ENCODE measurements at regions not wholly inside any gene's neighbourhood (a gene's known extent, or its start where the extent isn't known, plus 50 kb on each side); places are given as distances from the start of the nearest gene placed in this dataset.

DNA sequence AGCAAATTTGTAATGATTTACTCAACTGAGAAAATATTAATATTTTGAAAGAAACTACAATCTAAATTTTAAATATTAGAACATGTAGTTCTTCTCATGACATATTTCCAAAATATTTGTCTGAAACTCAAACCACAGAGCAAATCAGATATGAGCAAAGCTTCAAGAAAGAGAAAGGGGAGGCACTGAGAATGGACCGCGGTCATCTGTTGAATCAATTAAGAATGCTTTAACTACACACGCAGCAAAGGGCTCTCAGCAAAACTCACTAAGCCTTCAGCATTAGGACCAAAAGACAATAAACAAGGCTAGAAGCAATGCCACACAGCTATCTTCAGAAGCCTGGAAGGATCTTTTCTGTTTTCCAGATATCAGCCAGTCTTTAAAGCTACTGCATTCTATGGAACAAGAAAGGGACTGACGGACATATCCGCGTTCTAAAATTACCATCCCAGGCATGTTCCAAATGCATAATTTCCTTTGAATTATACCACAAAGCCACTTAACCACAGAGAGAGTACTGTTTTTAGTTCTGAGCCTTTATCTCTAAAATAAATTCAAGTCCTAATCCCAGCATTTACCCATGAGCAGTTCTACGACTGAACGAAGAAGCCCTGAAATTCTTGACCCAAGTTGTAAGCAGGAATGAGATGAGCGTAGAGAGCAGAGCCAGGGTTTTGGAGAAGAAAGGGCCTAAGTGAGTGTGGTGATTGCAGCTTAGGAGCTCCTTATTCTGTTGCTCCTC lies 513.5 kb downstream of the AGTPBP1 start:
- no peaks in the 10 kb centered on the region for H3F3A ChIP-seq (ENCODE audit: low read length, unreplicated experiment)
- H3K79me2 ChIP-seq (ENCODE audit: low read length) = no peaks in the 10 kb centered on the region
- intact Hi-C loops (cut with micrococcal nuclease) = no loop called here
- no peaks in the 10 kb centered on the region for H3K9me2 ChIP-seq (replicated peaks; ENCODE audit: low read length)
- no peaks in the 10 kb centered on the region for H3K36me3 ChIP-seq (ENCODE audit: low read depth, low read length)
- no peaks in the 10 kb centered on the region for H3K27me3 ChIP-seq (ENCODE audit: low read length)
- H4K20me1 ChIP-seq (ENCODE audit: low read length) = no peaks in the 10 kb centered on the region
- H3K4me2 ChIP-seq (ENCODE audit: low read length) = no peak overlapping the region
- CTCF ChIA-PET = interaction anchor here (0.6 kb wide), 1 partner anchor 450 kb away, joined by 3 read pairs; no protein-coding TSS in a partner anchor
- no peaks in the 10 kb centered on the region for H3K4me1 ChIP-seq (ENCODE audit: insufficient read depth, low read length)
- H3K27ac ChIP-seq (ENCODE audit: low read length) = no peak overlapping the region
- POLR2A ChIA-PET (ENCODE audit: unreplicated experiment) = no interaction called here
- ATAC-seq (no peak), DNase-seq (no peak)
- no peak for TF ChIP-seq EZH2phosphoT487 (IDR thresholded peaks at IDR 0.05; ENCODE audit: borderline replicate concordance, low read length)
- no peak for TF ChIP-seq EZH2 (IDR thresholded peaks at IDR 0.05; ENCODE audit: low read length, unreplicated experiment)
- no peak for TF ChIP-seq CTCF (conservative IDR thresholded peaks at IDR 0.05; ENCODE audit: low read depth, low read length)
- no TSS peak for BruUV-seq (replicated peaks)
- no peaks in the 10 kb centered on the region for H3K9me3 ChIP-seq (ENCODE audit: low read length)
- H2AFZ ChIP-seq (ENCODE audit: low read length) = no peak overlapping the region
- no peak overlapping the region for H3K4me3 ChIP-seq (ENCODE audit: low read length)
- no peak overlapping the region for H3K9ac ChIP-seq (ENCODE audit: low read length)

GRCh38 chr9:85225180-85225579 lies 516.6 kb downstream of the AGTPBP1 start:
- CTCF ChIA-PET = no interaction called here
- no peak overlapping the region for H3K9ac ChIP-seq (ENCODE audit: low read length)
- POLR2A ChIA-PET (ENCODE audit: unreplicated experiment) = no interaction called here
- H3K4me2 ChIP-seq (ENCODE audit: low read length) = no peak overlapping the region
- DNase-seq = no peak
- intact Hi-C loops (cut with micrococcal nuclease) = no loop called here
- no peak overlapping the region for H2AFZ ChIP-seq (ENCODE audit: low read length)
- TF ChIP-seq EZH2phosphoT487 (IDR thresholded peaks at IDR 0.05; ENCODE audit: borderline replicate concordance, low read length) = no peak
- no peak for TF ChIP-seq CTCF (conservative IDR thresholded peaks at IDR 0.05; ENCODE audit: low read depth, low read length)
- TF ChIP-seq EZH2 (IDR thresholded peaks at IDR 0.05; ENCODE audit: low read length, unreplicated experiment) = no peak
- no peaks in the 10 kb centered on the region for H3F3A ChIP-seq (ENCODE audit: low read length, unreplicated experiment)
- no TSS peak for BruUV-seq (replicated peaks)
- H3K4me3 ChIP-seq (ENCODE audit: low read length) = no peak overlapping the region
- H3K9me3 ChIP-seq (ENCODE audit: low read length) = no peaks in the 10 kb centered on the region
- no peaks in the 10 kb centered on the region for H3K4me1 ChIP-seq (ENCODE audit: insufficient read depth, low read length)
- ATAC-seq = no peak
- H4K20me1 ChIP-seq (ENCODE audit: low read length) = no peaks in the 10 kb centered on the region
- no peaks in the 10 kb centered on the region for H3K36me3 ChIP-seq (ENCODE audit: low read depth, low read length)
- no peaks in the 10 kb centered on the region for H3K27me3 ChIP-seq (ENCODE audit: low read length)
- H3K27ac ChIP-seq (ENCODE audit: low read length) = no peak overlapping the region
- no peaks in the 10 kb centered on the region for H3K9me2 ChIP-seq (replicated peaks; ENCODE audit: low read length)
- no peaks in the 10 kb centered on the region for H3K79me2 ChIP-seq (ENCODE audit: low read length)

DNA sequence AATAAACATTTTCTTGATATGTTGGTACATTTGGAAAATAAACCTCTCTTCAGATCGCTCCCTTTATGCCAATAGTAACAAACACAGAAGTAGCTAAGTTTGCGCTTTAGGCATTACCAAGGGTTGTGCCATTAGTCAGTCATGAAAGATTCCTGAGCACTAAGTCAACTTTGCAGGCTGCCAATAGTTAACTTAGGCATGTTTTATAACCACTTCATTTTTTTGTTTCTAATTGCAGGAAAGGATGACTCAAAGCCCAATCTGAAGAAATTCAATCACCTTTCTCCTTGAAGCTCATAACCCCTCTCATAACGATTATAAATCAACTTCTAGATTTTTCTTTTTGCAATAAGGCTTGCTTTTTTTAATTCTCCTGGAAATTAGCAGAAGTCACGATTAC lies 517.0 kb downstream of the AGTPBP1 start:
- Histone ChIP-seq H3K27me3 (ENCODE audit: low read length) (no peaks in the 10 kb centered on the region), H3K36me3 (ENCODE audit: low read depth, low read length) (no peaks in the 10 kb centered on the region), H3K4me2 (ENCODE audit: low read length) (no peak overlapping the region), H3K27ac (ENCODE audit: low read length) (no peak overlapping the region), H3K9me2 (replicated peaks; ENCODE audit: low read length) (no peaks in the 10 kb centered on the region), H3K4me3 (ENCODE audit: low read length) (no peak overlapping the region), H4K20me1 (ENCODE audit: low read length) (no peaks in the 10 kb centered on the region), H3F3A (ENCODE audit: low read length, unreplicated experiment) (no peaks in the 10 kb centered on the region), H3K9ac (ENCODE audit: low read length) (no peak overlapping the region), H3K4me1 (ENCODE audit: insufficient read depth, low read length) (no peaks in the 10 kb centered on the region), H3K79me2 (ENCODE audit: low read length) (no peaks in the 10 kb centered on the region), H2AFZ (ENCODE audit: low read length) (no peak overlapping the region), H3K9me3 (ENCODE audit: low read length) (no peaks in the 10 kb centered on the region)
- no peak for TF ChIP-seq CTCF (conservative IDR thresholded peaks at IDR 0.05; ENCODE audit: low read depth, low read length)
- no peak for TF ChIP-seq EZH2phosphoT487 (IDR thresholded peaks at IDR 0.05; ENCODE audit: borderline replicate concordance, low read length)
- TF ChIP-seq EZH2 (IDR thresholded peaks at IDR 0.05; ENCODE audit: low read length, unreplicated experiment) = no peak
- CTCF ChIA-PET = no interaction called here
- BruUV-seq (replicated peaks) = no TSS peak
- POLR2A ChIA-PET (ENCODE audit: unreplicated experiment) = no interaction called here
- intact Hi-C loops (cut with micrococcal nuclease) = no loop called here
- DNase-seq (peak; percentile 33), ATAC-seq (no peak)

Measured in PC-3 (cell line).